DOHH2 (cell line): ENCODE measurements at regions not wholly inside any gene's neighbourhood (a gene's known extent, or its start where the extent isn't known, plus 50 kb on each side); places are given as distances from the start of the nearest gene placed in this dataset.
"Not testable (repeated sequence)": the region's sequence is repeated elsewhere in the genome, so short reads cannot be mapped to it uniquely, and the experiment has no call there.

Experiments
- H3F3A ChIP-seq: fragments of 200-600 bp; sonication (generic), shearing (Covaris generic); 2 replicates; pipeline ENCODE4 v1.6.0; 2016; ENCODE audit warnings: antibody characterized with exemption, mild to moderate bottlenecking; ENCODE audit not compliant: control insufficient read depth, insufficient read depth
- H3K27ac ChIP-seq: fragments of 200-600 bp; sonication (generic); 2 replicates; pipeline ENCODE4 v1.5.1; 2014; ENCODE audit warnings: low read depth, mild to moderate bottlenecking, low read length, moderate library complexity
- H3K27me3 ChIP-seq: fragments of 200-600 bp; sonication (generic); 2 replicates; pipeline ENCODE4 v1.6.1; 2014; ENCODE audit warnings: mild to moderate bottlenecking, low read length, mixed read lengths; ENCODE audit not compliant: control insufficient read depth
- H3K36me3 ChIP-seq: fragments of 200-600 bp; sonication (generic); 2 replicates; pipeline ENCODE4 v1.6.1; 2014; ENCODE audit warnings: mild to moderate bottlenecking, low read length, moderate library complexity, mixed read lengths; ENCODE audit not compliant: control insufficient read depth
- H3K4me1 ChIP-seq: fragments of 200-600 bp; sonication (generic); 2 replicates; pipeline ENCODE4 v1.6.1; 2014; ENCODE audit warnings: mild to moderate bottlenecking, low read length, mixed read lengths; ENCODE audit not compliant: control insufficient read depth
- H3K4me2 ChIP-seq: fragments of 200-600 bp; sonication (generic); 2 replicates; pipeline ENCODE4 v1.6.0; 2014; ENCODE audit warnings: mild to moderate bottlenecking, low read length, moderate library complexity
- H3K4me3 ChIP-seq: fragments of 200-600 bp; sonication (generic); 2 replicates; pipeline ENCODE4 v1.5.1; 2014; ENCODE audit warnings: mild to moderate bottlenecking, low read length, mixed read lengths
- H3K79me2 ChIP-seq: fragments of 200-600 bp; sonication (generic); 2 replicates; pipeline ENCODE4 v1.6.1; 2014; ENCODE audit warnings: mild to moderate bottlenecking, low read length, mixed read lengths; ENCODE audit not compliant: control insufficient read depth
- H3K9me2 ChIP-seq: fragments of 200-600 bp; sonication (generic); replicated peaks from 2 replicates; pipeline ENCODE4 v1.6.1; 2014; ENCODE audit warnings: mild to moderate bottlenecking, low read length, mixed read lengths; ENCODE audit not compliant: control insufficient read depth
- H3K9me3 ChIP-seq: fragments of 200-600 bp; sonication (generic); 2 replicates; pipeline ENCODE4 v1.6.1; 2014; ENCODE audit warnings: antibody characterized with exemption, low read length, mixed read lengths; ENCODE audit not compliant: control insufficient read depth, insufficient read depth
- H4K20me1 ChIP-seq: fragments of 200-600 bp; sonication (generic); 2 replicates; pipeline ENCODE4 v1.6.0; 2014; ENCODE audit warnings: low read depth, mild to moderate bottlenecking, antibody characterized with exemption, low read length, moderate library complexity; ENCODE audit not compliant: control insufficient read depth, insufficient read depth
- CTCF ChIP-seq: fragments of 200-600 bp; sonication (generic); IDR thresholded peaks from one replicate; pipeline ENCODE4 v1.5.1; 2014; ENCODE audit warnings: antibody characterized with exemption, mild to moderate bottlenecking, low read depth, low read length; ENCODE audit not compliant: poor library complexity, severe bottlenecking
- EZH2phosphoT487 ChIP-seq: fragments of 200-600 bp; sonication (generic); IDR thresholded peaks from 2 replicates; pipeline ENCODE4 v1.6.1; 2017; ENCODE audit warnings: borderline replicate concordance, mild to moderate bottlenecking, antibody characterized with exemption, low read length, moderate library complexity, mixed read lengths

- Histone ChIP-seq H3K4me1 (no peaks in the 10 kb centered on the region), H3K79me2 (no peaks in the 10 kb centered on the region), H3K27ac (no peak overlapping the region), H4K20me1 (no peaks in the 10 kb centered on the region), H3K9me2 (no peaks in the 10 kb centered on the region), H3K36me3 (no peaks in the 10 kb centered on the region), H3K9me3 (peaks cover 2% of the 10 kb centered on the region; the same call in 1 of the 2 replicates), H3K4me2 (no peak overlapping the region), H3K4me3 (no peak overlapping the region), H3F3A (0 out of 2 replicates have a peak, but pooled peaks cover 2% of the 10 kb centered on the region), H3K27me3 (no peaks in the 10 kb centered on the region)
- TF ChIP-seq CTCF (no peak), EZH2phosphoT487 (no peak)
Measured at GRCh38 chr4:3607690-3608552, 75.7 kb upstream of the LRPAP1 start.

- not testable (repeated sequence) for H3K9me2 ChIP-seq, H4K20me1 ChIP-seq, H3K4me1 ChIP-seq, H3K4me2 ChIP-seq, H3K36me3 ChIP-seq, H3F3A ChIP-seq, H3K4me3 ChIP-seq, H3K27me3 ChIP-seq, H3K9me3 ChIP-seq, H3K79me2 ChIP-seq, H3K27ac ChIP-seq
Measured at GRCh38 chr4:3606850-3607249, 74.6 kb upstream of the LRPAP1 start.

GRCh38 chr4:3606271-3606670 lies 74.0 kb upstream of the LRPAP1 start:
- H3K79me2 ChIP-seq, H3K9me3 ChIP-seq, H4K20me1 ChIP-seq, H3K9me2 ChIP-seq, H3K27ac ChIP-seq, H3K27me3 ChIP-seq, H3K4me3 ChIP-seq, H3K36me3 ChIP-seq, H3K4me1 ChIP-seq, H3F3A ChIP-seq, H3K4me2 ChIP-seq: not testable (repeated sequence)

GRCh38 chr4:3605491-3605890 lies 73.3 kb upstream of the LRPAP1 start:
- Histone ChIP-seq H3K27ac (no peak overlapping the region), H3F3A (no peaks in the 10 kb centered on the region), H3K36me3 (no peaks in the 10 kb centered on the region), H3K4me3 (no peak overlapping the region), H3K27me3 (no peaks in the 10 kb centered on the region), H3K9me3 (peaks cover 9% of the 10 kb centered on the region; the same call in 1 of the 2 replicates), H3K79me2 (no peaks in the 10 kb centered on the region), H4K20me1 (no peaks in the 10 kb centered on the region), H3K9me2 (no peaks in the 10 kb centered on the region), H3K4me1 (no peaks in the 10 kb centered on the region), H3K4me2 (no peak overlapping the region)
- TF ChIP-seq CTCF: no peak
- TF ChIP-seq EZH2phosphoT487: no peak

- H3K4me1 ChIP-seq, H3K79me2 ChIP-seq, H3K4me2 ChIP-seq, H3K4me3 ChIP-seq, H3F3A ChIP-seq, H3K27ac ChIP-seq, H3K27me3 ChIP-seq, H3K36me3 ChIP-seq, H4K20me1 ChIP-seq, H3K9me2 ChIP-seq: not testable (repeated sequence)
- H3K9me3 ChIP-seq: peaks cover 20% of the 10 kb centered on the region; the same call in 1 of the 2 replicates
Measured at GRCh38 chr4:3602886-3603645, 70.8 kb upstream of the LRPAP1 start.
